GM18519 (cell line): ENCODE measurements at regions not wholly inside any gene's neighbourhood (a gene's known extent, or its start where the extent isn't known, plus 50 kb on each side); places are given as distances from the start of the nearest gene placed in this dataset.
"Not testable (repeated sequence)": the region's sequence is repeated elsewhere in the genome, so short reads cannot be mapped to it uniquely, and the experiment has no call there.

ENCODE experiments used
- ATAC-seq: cut with Tn5 transposase; IDR thresholded peaks from one replicate; pipeline ENCODE4 v1.9.1; 2021; ENCODE audit warnings: mild to moderate bottlenecking, moderate library complexity; ENCODE audit not compliant: unreplicated experiment, low FRiP score

GRCh38 chr15:70382009-70382749 lies 284.5 kb upstream of the TLE3 start:
- no peak for ATAC-seq

GRCh38 chr15:70379938-70380883 lies 282.5 kb upstream of the TLE3 start:
- no peak for ATAC-seq

DNA sequence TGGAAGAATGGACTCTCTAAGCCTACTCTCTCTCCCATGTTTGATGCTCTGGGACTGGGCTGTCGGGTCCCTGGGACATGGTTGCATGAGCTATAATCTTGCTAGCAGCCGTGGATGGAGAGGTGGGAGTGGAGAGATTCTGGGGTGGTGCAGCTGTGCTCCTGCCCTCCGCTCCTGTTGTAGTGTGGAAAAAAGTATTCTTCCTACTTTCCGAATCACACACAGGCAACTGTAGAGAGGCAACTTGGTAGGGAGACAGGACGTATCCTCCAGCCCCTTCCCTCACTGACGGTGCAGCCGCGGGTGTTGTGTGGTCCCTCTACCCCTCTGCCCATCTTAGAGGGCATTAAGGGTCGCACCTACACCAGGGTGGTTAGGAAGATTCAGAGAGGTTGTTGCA lies 281.4 kb upstream of the TLE3 start:
- no peak for ATAC-seq

- no peak for ATAC-seq
Observed at GRCh38 chr15:70378126-70379031, 280.7 kb upstream of the TLE3 start.

GRCh38 chr15:70376929-70377691 lies 279.4 kb upstream of the TLE3 start:
- no peak for ATAC-seq

- ATAC-seq, result no peak
Observed at GRCh38 chr15:70376031-70376928, 278.6 kb upstream of the TLE3 start.

DNA sequence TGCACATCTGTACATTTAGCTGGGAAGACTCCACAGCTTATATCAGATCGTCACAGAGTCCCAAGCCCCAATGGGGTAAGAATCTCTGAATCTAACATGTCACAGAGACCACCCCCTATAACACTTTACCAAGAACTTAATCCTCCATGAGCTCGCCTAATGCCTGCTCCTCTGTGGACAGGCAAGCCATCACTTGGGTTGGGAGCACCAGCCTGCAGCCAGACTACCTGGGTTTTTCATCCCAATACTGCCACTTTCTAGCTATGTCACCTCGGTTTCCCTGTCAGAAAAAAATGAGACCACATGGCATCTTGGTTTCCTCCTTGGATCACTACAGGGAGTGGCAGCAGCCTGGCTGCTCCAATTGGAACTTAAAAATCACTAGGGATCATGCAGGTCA lies 277.9 kb upstream of the TLE3 start:
- no peak for ATAC-seq

DNA sequence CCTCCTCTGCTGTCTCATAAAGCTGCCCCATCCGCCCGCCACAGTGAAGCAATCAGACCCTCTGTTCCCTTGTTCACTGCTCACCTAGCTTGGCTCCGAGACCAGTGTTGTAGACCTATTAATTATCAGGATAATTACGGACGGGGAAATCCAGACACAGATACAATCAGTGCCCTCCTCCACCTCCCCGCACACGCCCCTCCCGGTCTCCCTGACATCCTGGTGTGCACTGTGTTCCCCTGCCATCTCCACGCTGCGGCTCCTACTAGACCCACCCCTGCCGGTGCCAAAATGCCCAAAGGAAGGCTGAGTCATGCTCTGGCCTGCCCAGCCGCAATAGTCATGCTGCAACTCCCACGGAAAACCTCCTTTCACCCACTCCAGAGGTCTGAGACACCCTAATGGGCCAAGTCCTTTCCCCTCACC lies 277.3 kb upstream of the TLE3 start:
- ATAC-seq, result no peak

GRCh38 chr15:70374096-70374495 lies 276.4 kb upstream of the TLE3 start:
- ATAC-seq, result no peak

GRCh38 chr15:70373439-70373838 lies 275.7 kb upstream of the TLE3 start:
- not testable (repeated sequence) for ATAC-seq

GRCh38 chr15:70367913-70368705 lies 270.4 kb upstream of the TLE3 start:
- not testable (repeated sequence) for ATAC-seq

GRCh38 chr15:70364023-70364422 lies 266.3 kb upstream of the TLE3 start:
- not testable (repeated sequence) for ATAC-seq

DNA sequence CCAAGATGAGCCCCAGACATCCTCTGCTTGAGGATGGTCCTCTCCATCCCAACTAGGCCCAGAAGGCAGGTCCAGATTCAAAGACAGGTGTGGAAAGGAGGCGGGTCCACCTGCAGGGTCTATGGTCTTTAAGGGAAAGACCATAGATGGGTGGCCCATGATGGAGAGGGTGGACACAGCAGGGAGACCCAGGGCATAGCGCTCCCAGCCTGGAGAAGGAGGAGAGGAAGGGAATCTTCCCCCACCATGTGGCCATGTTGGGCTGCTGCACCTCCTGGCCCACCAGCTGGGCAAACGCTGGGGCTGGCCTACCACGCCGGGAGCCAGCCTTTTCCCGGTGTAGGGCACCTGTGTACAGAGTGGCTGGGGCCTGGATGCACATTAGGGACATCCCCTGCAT lies 265.2 kb upstream of the TLE3 start:
- no peak for ATAC-seq

- no peak for ATAC-seq
Observed at GRCh38 chr15:70362350-70362749, 264.6 kb upstream of the TLE3 start.

- ATAC-seq, result no peak
Observed at GRCh38 chr15:70361891-70362290, 264.2 kb upstream of the TLE3 start.

GRCh38 chr15:70361106-70361505 lies 263.4 kb upstream of the TLE3 start:
- no peak for ATAC-seq

DNA sequence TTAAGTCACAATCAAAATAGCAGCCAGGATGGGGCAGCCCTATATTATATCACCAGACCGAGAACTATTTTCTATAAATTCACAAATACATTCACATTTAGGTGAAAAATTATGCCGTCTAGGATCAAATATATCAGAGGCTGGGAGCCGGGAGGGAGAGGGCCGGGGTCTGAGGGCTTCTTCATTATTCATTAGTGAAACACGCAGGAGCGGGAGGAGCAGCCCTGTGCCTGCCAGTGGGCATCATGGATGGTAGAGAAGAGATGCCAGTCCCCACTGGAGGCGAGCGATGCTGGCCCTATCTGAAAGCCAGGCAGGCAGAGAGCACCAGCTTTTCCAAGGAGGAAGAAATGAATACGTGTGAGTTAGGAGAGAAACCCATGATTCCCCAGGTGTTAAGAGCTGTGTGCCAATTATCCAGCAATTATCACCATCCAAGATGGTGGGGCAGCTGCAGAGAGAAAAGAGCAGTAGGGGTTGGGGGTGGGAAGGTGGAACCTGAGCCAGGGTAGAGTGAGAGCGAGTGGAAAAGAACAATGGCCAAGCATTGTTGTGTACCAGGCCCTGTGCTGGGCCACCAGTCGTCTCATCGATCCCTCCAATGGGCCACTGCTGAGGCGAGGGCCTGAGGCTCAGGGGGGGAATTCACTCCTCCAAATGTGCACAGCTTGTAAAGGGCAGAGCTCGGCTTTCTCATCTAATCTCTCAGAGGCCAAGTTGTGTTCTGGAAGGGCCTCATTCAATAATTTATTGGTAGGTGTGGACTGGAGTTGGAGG lies 261.3 kb upstream of the TLE3 start:
- ATAC-seq, result no peak
